Testis (tissue), 2 donors: ENCODE measurements at regions not wholly inside any gene's neighbourhood (a gene's known extent, or its start where the extent isn't known, plus 50 kb on each side); places are given as distances from the start of the nearest gene placed in this dataset.

Experiments
- DNase-seq: peaks from one replicate; pipeline ENCODE4 v3.0.0-alpha.2; 2019
- H3K27ac ChIP-seq, 2 donors: fragments of 200-600 bp; sonication (generic); one replicate each; pipeline ENCODE4 v1.5.1; 2019
- H3K27me3 ChIP-seq: fragments of 200-600 bp; sonication (generic); one replicate; pipeline ENCODE4 v1.5.1; 2019
- H3K36me3 ChIP-seq: fragments of 200-600 bp; sonication (generic); one replicate; pipeline ENCODE4 v1.5.1; 2017; ENCODE audit warnings: low read depth; ENCODE audit errors: missing control alignments
- H3K4me1 ChIP-seq: fragments of 200-600 bp; sonication (generic); one replicate; pipeline ENCODE4 v1.5.1; 2019
- H3K4me3 ChIP-seq, 2 donors: fragments of 200-600 bp; sonication (generic); one replicate each; pipeline ENCODE4 v1.5.1; 2017 to 2019
- H3K9me3 ChIP-seq: fragments of 200-600 bp; sonication (generic); one replicate; pipeline ENCODE4 v1.5.1; 2017
- CTCF ChIP-seq, 3 experiments: fragments of 450-650 bp in 2 of 3; fragments of 200-600 bp in 1 of 3; sonication (generic) in 1 of 3; IDR thresholded peaks; one replicate each; pipeline ENCODE4 v1.5.1; 2016 to 2019; ENCODE audit warnings: antibody characterized with exemption in 3 of 3, mild to moderate bottlenecking in 2 of 3, moderate library complexity in 1 of 3
- POLR2A ChIP-seq: fragments of 450-650 bp; IDR thresholded peaks from one replicate; pipeline ENCODE4 v1.6.1; 2017; ENCODE audit warnings: antibody characterized with exemption, mild to moderate bottlenecking, moderate library complexity
- WGBS, 2 donors: methylation state at CpG; one replicate each; pipeline ENCODE4 v1.1.5; 2018; 5-methylcytosine and 5-hydroxymethylcytosine counted together
- intact Hi-C: fragments of 100-400 bp; cut with DNase I; formaldehyde crosslinking; loops from one replicate; pipeline ENCODE4 v1.15.1; 2023; ENCODE audit warnings: low total_unique reads

GRCh38 chr3:159171333-159171732 is 369.5 kb downstream of the MFSD1 start:
- 66 to 78% methylated on average over 3 of the region's 3 CpGs for WGBS, 2 donors
- intact Hi-C loops: no loop called here
- TF ChIP-seq POLR2A: no peak
- TF ChIP-seq CTCF (IDR thresholded peaks at IDR 0.05): no peak
- no peaks in the 10 kb centered on the region for H3K27me3 ChIP-seq
- no peaks in the 10 kb centered on the region for H3K4me1 ChIP-seq
- H3K27ac ChIP-seq: no peak overlapping the region
- no peak for DNase-seq
- H3K36me3 ChIP-seq: no peaks in the 10 kb centered on the region
- H3K4me3 ChIP-seq: no peak overlapping the region
- no peaks in the 10 kb centered on the region for H3K9me3 ChIP-seq

GRCh38 chr3:159172473-159172872 is 370.6 kb downstream of the MFSD1 start:
- TF ChIP-seq POLR2A (no peak), CTCF (IDR thresholded peaks at IDR 0.05) (no peak)
- WGBS, 2 donors: 58 to 74% methylated on average over 2 of the region's 2 CpGs
- Histone ChIP-seq H3K4me1 (no peaks in the 10 kb centered on the region), H3K36me3 (no peaks in the 10 kb centered on the region), H3K4me3 (no peak overlapping the region), H3K27me3 (no peaks in the 10 kb centered on the region), H3K9me3 (no peaks in the 10 kb centered on the region), H3K27ac (no peak overlapping the region)
- intact Hi-C loops: no loop called here
- DNase-seq: no peak

GRCh38 chr3:159174715-159175692 is 373.1 kb downstream of the MFSD1 start:
- H3K9me3 ChIP-seq: no peaks in the 10 kb centered on the region
- no peak for DNase-seq
- H3K4me3 ChIP-seq: no peak overlapping the region
- intact Hi-C loops: no loop called here
- H3K27ac ChIP-seq: no peak overlapping the region
- H3K36me3 ChIP-seq: no peaks in the 10 kb centered on the region
- TF ChIP-seq CTCF (IDR thresholded peaks at IDR 0.05): no peak
- no peak for TF ChIP-seq POLR2A
- H3K27me3 ChIP-seq: no peaks in the 10 kb centered on the region
- no peaks in the 10 kb centered on the region for H3K4me1 ChIP-seq
- WGBS, 2 donors: 78 to 83% methylated on average over 7 of the region's 7 CpGs

GRCh38 chr3:159178209-159178897 is 376.5 kb downstream of the MFSD1 start:
- no peaks in the 10 kb centered on the region for H3K4me1 ChIP-seq
- no peak for DNase-seq
- H3K27me3 ChIP-seq: no peaks in the 10 kb centered on the region
- WGBS, 2 donors: 91 to 93% methylated on average over 4 of the region's 4 CpGs
- H3K9me3 ChIP-seq: no peaks in the 10 kb centered on the region
- intact Hi-C loops: no loop called here
- no peak overlapping the region for H3K27ac ChIP-seq
- H3K36me3 ChIP-seq: no peaks in the 10 kb centered on the region
- H3K4me3 ChIP-seq: no peak overlapping the region
- TF ChIP-seq POLR2A (no peak), CTCF (IDR thresholded peaks at IDR 0.05) (no peak)
